ENCODE measurements at regions not wholly inside any gene's neighbourhood (a gene's known extent, or its start where the extent isn't known, plus 50 kb on each side); places are given as distances from the start of the nearest gene placed in this dataset.

DNA sequence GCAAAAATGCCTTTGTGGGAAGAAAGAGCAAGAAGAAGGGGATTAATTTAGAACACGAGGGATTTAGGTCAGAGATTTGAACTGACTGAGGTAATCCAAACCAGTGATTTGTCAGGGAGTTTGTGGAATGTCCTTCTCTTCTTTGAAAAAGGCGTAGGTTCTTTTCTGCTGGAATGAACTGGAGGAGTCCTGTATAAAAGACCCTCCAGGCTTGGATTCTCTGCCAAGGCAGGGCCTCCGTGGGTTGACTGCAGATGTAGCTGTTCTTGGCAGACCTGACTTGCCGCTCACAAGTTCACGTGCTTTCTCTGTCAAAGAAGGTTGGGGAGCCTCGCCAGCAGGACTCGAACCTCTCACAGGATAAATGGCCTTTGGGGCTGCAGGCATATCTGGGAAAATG lies 62.8 kb upstream of the STC2 start:
- TF ChIP-seq POLR2A (IDR thresholded peaks at IDR 0.05; ENCODE audit: low read depth, low read length) = no peak
- TF ChIP-seq TAF1 (IDR thresholded peaks at IDR 0.05; ENCODE audit: borderline replicate concordance, low read depth, low read length) = no peak
- TF ChIP-seq POLR2AphosphoS5 (IDR thresholded peaks at IDR 0.05; ENCODE audit: low read depth, low read length) = no peak
